ENCODE measurements at regions not wholly inside any gene's neighbourhood (a gene's known extent, or its start where the extent isn't known, plus 50 kb on each side); places are given as distances from the start of the nearest gene placed in this dataset.

GRCh38 chr1:113269168-113269963, 120.9 kb upstream of the MAGI3 start:
- DNase-seq (ENCODE audit: low read depth), result no peak
- no peak overlapping the region for H3K4me3 ChIP-seq (ENCODE audit: low read length)
- TF ChIP-seq, protein P1, sequence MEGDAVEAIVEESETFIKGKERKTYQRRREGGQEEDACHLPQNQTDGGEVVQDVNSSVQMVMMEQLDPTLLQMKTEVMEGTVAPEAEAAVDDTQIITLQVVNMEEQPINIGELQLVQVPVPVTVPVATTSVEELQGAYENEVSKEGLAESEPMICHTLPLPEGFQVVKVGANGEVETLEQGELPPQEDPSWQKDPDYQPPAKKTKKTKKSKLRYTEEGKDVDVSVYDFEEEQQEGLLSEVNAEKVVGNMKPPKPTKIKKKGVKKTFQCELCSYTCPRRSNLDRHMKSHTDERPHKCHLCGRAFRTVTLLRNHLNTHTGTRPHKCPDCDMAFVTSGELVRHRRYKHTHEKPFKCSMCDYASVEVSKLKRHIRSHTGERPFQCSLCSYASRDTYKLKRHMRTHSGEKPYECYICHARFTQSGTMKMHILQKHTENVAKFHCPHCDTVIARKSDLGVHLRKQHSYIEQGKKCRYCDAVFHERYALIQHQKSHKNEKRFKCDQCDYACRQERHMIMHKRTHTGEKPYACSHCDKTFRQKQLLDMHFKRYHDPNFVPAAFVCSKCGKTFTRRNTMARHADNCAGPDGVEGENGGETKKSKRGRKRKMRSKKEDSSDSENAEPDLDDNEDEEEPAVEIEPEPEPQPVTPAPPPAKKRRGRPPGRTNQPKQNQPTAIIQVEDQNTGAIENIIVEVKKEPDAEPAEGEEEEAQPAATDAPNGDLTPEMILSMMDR (conservative IDR thresholded peaks at IDR 0.05; ENCODE audit: low read depth, low read length), result no peak

GRCh38 chr1:113271039-113271438, 119.3 kb upstream of the MAGI3 start:
- DNase-seq (ENCODE audit: low read depth), result no peak
- TF ChIP-seq, protein P1 (conservative IDR thresholded peaks at IDR 0.05; ENCODE audit: low read depth, low read length), result no peak
- H3K4me3 ChIP-seq (ENCODE audit: low read length), result no peak overlapping the region

- TF ChIP-seq, protein P1 (conservative IDR thresholded peaks at IDR 0.05; ENCODE audit: low read depth, low read length), result no peak
- no peak overlapping the region for H3K4me3 ChIP-seq (ENCODE audit: low read length)
- no peak for DNase-seq (ENCODE audit: low read depth)
Measured at GRCh38 chr1:113275083-113275482, 115.2 kb upstream of the MAGI3 start.

GRCh38 chr1:113275691-113276090, 114.6 kb upstream of the MAGI3 start:
- TF ChIP-seq, protein P1 (conservative IDR thresholded peaks at IDR 0.05; ENCODE audit: low read depth, low read length), result no peak
- no peak for DNase-seq (ENCODE audit: low read depth)
- H3K4me3 ChIP-seq (ENCODE audit: low read length), result no peak overlapping the region

- H3K4me3 ChIP-seq (ENCODE audit: low read length), result no peak overlapping the region
- DNase-seq (ENCODE audit: low read depth), result no peak
- TF ChIP-seq, protein P1 (conservative IDR thresholded peaks at IDR 0.05; ENCODE audit: low read depth, low read length), result no peak
Measured at GRCh38 chr1:113276507-113276906, 113.8 kb upstream of the MAGI3 start.

GRCh38 chr1:113278371-113278770, 111.9 kb upstream of the MAGI3 start:
- H3K4me3 ChIP-seq (ENCODE audit: low read length), result no peak overlapping the region
- DNase-seq (ENCODE audit: low read depth), result no peak
- TF ChIP-seq, protein P1 (conservative IDR thresholded peaks at IDR 0.05; ENCODE audit: low read depth, low read length), result no peak

DNA sequence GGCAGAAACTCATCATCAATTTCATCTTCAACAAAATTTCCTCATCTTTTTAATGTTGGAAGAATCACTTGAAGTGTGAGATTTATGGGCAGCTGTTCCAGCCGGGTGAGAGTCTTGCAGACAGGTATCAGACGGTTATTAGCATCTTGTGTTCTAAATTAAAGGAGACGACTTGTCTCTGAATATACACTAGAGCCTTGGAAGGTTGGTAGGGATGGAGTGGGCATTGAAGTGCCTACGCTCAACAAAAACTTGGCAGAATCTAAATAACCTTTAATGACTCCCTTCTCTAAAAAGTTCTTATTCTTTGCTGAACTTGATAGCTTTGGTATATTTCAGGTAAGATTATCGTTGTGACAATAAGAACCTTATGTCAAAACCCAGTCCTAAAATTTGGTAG, 111.5 kb upstream of the MAGI3 start:
- TF ChIP-seq, protein P1 (conservative IDR thresholded peaks at IDR 0.05; ENCODE audit: low read depth, low read length), result no peak
- DNase-seq (ENCODE audit: low read depth), result no peak
- H3K4me3 ChIP-seq (ENCODE audit: low read length), result no peak overlapping the region

Measured in retinal pigment epithelial cell (primary cell).